ENCODE measurements at regions not wholly inside any gene's neighbourhood (a gene's known extent, or its start where the extent isn't known, plus 50 kb on each side); places are given as distances from the start of the nearest gene placed in this dataset.

- TF ChIP-seq CTCF (IDR thresholded peaks at IDR 0.05) (no peak), RCOR1 (IDR thresholded peaks at IDR 0.05; ENCODE audit: low read depth, low read length) (no peak), HDAC2 (IDR thresholded peaks at IDR 0.05) (no peak), BCL3 (IDR thresholded peaks at IDR 0.05) (no peak)
These were observed 94.5 kb upstream of the CARD11 start for GRCh38 chr7:3138206-3138605.

Data from A549 (cell line).